NCI-H524 treated with DMSO at 0.1 percent for 48 hours (cell line): ENCODE measurements at regions not wholly inside any gene's neighbourhood (a gene's known extent, or its start where the extent isn't known, plus 50 kb on each side); places are given as distances from the start of the nearest gene placed in this dataset.
"Not testable (repeated sequence)": the region's sequence is repeated elsewhere in the genome, so short reads cannot be mapped to it uniquely, and the experiment has no call there.

Experiments
- DNase-seq: peaks from one replicate; lab custom pipeline; 2025; lab: John Stamatoyannopoulos, UW

DNA sequence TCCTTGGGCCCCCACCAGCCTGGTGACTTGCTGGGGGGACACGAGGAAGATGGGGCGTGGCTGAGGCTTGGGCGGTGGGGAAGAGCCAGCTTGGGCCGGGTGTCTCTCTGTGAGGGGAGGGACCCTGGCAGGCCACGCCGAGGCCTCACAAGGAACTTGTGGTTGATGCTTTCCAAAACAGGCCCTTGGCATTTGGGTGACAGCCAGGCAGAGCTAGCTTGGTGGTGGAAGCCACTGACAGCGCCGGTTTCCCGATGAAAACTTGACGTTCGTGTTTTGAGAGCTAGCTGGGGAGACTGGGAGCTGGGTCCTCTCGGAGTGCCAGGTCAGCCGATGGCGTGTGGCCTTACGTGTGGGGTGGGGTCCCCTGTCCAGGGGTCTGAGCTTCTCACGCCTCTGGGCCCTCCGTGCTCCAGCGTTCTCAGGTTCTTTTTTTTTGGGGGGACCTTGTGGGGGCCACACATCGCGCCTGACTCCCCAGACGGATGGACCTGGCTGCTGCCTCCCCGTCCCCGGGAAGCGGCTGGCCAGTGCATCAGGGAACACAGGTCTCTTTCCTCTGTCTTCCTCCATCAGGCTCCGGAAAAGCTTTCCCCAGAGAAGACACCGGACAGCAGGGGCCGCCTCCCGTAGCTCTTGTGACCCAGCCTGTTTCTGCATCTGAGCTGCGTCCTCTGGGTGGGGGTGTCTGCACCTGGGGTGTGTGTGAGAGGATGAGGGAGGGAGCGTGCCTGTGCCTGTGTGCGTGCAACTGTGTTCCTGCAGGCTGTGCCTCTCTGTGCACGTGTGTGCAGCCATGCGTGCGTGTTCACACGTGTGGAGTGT lies 129.3 kb upstream of the LPCAT1 start:
- DNase-seq, result no peak

- no peak for DNase-seq
These were observed 128.5 kb upstream of the LPCAT1 start for GRCh38 chr5:1651971-1652872.

DNA sequence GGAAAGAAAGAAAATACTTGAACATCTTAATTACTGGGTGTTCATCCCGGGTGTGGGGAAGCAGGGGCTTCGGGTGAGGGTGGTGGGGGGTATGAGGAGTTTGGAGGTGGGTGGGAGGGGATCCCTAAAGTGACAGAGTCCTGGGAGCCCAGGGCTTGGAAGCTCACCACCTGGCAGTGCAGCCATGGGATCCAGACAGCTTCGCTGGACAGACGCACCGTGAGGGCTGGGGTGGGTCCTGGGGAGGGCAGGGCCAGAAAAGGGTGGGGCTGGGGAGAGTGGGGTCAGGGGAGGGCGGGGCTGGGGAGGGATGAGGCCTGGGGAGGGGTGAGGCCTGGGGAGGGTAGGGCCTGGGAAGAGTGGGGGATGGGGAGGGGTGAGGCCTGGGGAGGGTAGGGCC lies 127.5 kb upstream of the LPCAT1 start:
- no peak for DNase-seq

GRCh38 chr5:1649554-1649953 lies 125.8 kb upstream of the LPCAT1 start:
- no peak for DNase-seq

- DNase-seq, result no peak
These were observed 125.0 kb upstream of the LPCAT1 start for GRCh38 chr5:1648806-1649205.

DNA sequence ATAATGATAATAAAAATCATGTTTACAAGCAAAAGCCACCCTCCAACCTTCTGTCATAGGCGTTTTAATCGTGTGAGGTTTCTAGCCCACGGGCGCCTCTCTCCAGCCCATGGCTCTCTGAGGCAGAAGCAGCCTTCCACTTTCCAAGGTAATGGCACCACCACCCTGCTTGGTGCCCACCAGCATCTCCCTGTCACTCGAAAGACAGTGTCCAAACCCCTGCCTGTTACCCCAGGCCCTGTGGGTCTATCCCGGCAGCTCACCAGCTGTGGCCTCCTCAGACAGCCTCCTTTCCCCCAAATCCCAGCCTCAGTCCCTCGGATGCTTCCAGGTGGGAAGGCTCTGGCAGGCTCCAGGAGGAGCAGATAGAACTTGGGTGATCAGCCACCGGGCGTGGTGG lies 123.8 kb upstream of the LPCAT1 start:
- no peak for DNase-seq

- peak; percentile 53 for DNase-seq
These were observed 121.2 kb upstream of the LPCAT1 start for GRCh38 chr5:1644810-1645571.

- DNase-seq, result not testable (repeated sequence)
These were observed 120.6 kb upstream of the LPCAT1 start for GRCh38 chr5:1644393-1644809.

DNA sequence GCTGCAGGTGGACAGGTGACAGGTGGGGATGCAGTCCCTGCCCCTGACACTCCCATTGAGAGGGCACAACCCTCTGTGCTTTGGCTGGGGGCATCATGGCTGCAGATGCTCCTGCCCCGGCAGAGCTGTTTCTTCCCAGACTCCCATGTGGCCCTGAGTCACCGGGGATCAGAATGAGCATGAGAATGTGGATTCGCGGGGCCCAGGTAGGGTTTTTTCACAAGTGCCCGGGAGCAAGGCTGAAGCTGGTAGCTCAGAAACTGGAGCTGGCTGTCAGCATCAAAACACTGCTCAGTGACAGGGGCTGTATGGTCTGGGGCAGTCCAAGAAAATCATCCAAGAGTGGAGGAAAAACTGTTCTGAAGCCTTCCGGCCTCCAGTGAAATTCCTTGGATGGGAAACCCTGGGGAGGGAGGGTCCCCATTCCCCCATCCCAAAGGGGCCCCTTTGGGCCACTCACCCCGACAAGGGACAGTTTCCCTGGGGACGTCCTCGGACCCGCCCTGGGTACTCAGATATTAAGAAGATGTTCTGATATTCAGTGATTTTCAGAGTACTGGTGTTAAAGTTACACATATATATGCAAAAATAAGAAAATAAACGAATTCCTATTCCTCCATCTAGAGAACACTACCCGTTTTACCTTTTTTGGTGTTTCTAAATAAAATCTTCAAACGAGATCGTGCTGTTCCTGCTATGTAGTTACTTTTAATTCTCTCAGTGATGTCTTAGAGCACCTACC lies 120.1 kb upstream of the LPCAT1 start:
- no peak for DNase-seq

DNA sequence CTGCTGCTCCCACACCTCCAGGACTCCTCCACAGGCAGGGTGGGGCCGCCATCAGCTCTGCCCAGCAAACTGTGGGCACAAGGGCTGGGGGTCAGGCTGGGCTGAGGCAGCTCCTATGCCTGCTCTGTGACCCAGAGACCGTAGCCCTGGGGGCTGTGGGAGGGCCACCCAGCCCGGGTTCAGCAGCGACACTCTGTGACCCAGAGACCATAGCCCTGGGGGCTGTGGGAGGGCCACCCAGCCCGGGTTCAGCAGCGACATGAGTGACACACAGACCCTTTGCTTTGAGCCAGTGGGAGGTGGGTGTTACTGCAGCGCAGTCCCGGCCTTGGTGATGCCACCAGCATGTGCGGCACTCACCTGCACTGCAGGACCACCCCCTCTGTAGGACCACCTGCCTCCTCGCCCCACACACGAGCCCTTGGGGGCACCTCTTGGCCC lies 118.9 kb upstream of the LPCAT1 start:
- DNase-seq, result no peak

DNA sequence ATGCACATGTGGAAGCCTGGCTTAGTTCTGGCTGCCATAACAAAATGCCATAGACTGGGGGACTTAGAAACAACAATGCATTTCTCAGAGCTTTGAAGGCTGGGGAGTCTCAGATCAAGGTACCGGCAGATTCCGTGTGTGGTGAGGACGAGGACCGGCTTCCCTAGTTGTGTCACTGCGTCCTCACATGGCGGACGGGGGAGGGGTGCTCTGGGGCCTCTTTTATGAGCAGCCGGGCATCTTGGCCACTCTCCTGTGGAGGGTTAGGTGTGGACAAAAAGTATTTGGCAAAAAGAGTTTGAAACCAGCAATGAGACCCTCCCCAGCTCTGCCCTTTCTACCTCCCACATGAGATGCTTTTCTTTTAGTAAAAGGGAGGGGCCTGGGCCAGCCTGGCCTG lies 118.5 kb upstream of the LPCAT1 start:
- no peak for DNase-seq

- DNase-seq, result peak; percentile 74
These were observed 117.9 kb upstream of the LPCAT1 start for GRCh38 chr5:1641560-1642166.

GRCh38 chr5:1641041-1641440 lies 117.3 kb upstream of the LPCAT1 start:
- DNase-seq, result no peak

GRCh38 chr5:1640421-1640881 lies 116.7 kb upstream of the LPCAT1 start:
- DNase-seq, result no peak

- DNase-seq, result no peak
These were observed 116.0 kb upstream of the LPCAT1 start for GRCh38 chr5:1639757-1640156.

GRCh38 chr5:1638658-1639400 lies 115.1 kb upstream of the LPCAT1 start:
- DNase-seq, result no peak

DNA sequence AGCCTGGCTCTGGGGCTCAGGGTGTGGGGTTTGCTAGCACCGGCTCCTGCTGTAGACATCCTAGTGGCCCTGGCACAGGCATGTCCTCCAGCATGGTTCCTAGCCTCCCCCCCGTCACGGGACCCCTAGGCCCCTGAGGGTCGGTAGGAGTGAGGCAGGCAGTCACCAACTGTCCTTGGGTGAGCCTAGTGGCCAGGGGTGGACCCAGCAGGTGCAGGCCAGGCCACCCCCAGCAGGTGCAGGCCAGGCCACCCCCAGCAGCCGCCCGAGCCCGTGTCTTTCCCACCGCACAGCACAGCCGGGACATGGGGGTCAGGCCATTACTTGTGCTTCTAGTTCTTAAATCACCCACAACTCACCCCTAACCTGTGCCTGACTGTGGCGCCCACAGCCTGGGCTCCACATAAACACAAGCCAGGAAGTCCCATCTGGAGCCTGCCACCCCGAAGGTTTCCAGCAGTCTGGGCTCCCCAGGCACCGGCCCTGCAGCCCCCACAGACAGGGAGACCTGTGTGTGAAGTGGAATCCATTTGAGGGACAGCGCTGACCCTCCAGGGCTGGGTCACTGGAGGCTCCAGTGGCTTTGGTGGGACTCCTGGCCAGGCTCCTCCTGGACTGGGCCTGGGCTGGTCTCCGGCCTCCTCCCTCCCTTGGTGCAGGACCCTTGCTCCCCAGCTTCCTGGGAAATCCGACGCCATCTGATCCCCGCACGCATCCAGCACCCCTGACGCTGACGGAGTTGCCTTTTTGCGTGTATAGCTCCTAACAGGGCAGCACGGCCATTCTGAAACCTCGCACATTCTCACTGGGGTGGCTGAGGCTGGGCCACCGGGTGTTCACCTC lies 114.1 kb upstream of the LPCAT1 start:
- DNase-seq, result no peak

DNA sequence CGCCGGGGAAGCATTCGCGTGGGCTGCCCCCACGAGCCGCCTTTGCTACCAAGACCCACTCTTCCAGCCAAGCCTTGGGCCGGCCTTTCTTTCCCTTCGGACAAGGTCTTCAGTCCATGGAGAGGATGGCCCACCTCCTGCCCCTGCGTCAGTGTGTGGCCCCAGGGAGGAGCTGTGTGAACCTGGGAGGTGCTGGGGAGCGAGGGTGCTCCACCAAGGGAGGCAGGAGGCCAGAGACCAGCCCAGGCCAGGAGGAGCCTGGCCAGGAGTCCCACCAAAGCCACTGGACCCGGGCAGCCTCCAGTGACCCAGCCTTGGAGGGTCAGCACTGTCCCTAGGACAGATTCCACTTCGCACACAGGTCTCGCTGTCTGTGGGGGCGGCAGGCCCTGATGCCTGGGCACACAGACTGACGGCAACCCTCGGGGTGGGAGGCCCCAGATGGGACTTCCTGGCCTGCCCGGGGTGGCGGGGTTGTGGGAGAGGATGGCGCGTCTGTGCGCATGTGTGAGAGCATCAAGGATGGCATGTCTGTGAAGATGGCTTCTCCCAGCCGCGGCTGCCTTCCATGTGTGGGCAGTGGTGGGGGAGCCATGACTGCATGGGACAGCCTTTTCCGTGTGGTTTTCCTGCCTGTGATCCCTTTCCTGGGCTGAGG lies 113.3 kb upstream of the LPCAT1 start:
- DNase-seq, result no peak
